Esophagus mucosa (tissue), 1 donor: ENCODE measurements at regions not wholly inside any gene's neighbourhood (a gene's known extent, or its start where the extent isn't known, plus 50 kb on each side); places are given as distances from the start of the nearest gene placed in this dataset.

Experiments
- ATAC-seq: fragments of 200-7000 bp; cut with Tn5 transposase; one replicate; pipeline ENCODE4 v1.9.1; 2020
- donor health status: DM: yes; HTN: yes; CAD: no.

- ATAC-seq: no peak
Observed at GRCh38 chr18:43574974-43575373, 297.7 kb upstream of the SYT4 start.

GRCh38 chr18:43578211-43578610 is 300.9 kb upstream of the SYT4 start:
- no peak for ATAC-seq

- ATAC-seq: no peak
Observed at GRCh38 chr18:43578706-43579105, 301.4 kb upstream of the SYT4 start.

GRCh38 chr18:43581936-43582519 is 304.7 kb upstream of the SYT4 start:
- no peak for ATAC-seq

GRCh38 chr18:43587538-43588153 is 310.4 kb upstream of the SYT4 start:
- peak; percentile 54 for ATAC-seq

GRCh38 chr18:43588838-43589237 is 311.5 kb upstream of the SYT4 start:
- no peak for ATAC-seq

GRCh38 chr18:43589611-43590151 is 312.4 kb upstream of the SYT4 start:
- ATAC-seq: peak; percentile 53

- ATAC-seq: peak; percentile 85
Observed at GRCh38 chr18:43590182-43590903, 313.1 kb upstream of the SYT4 start.

GRCh38 chr18:43592269-43592668 is 315.0 kb upstream of the SYT4 start:
- ATAC-seq: no peak

- peak; percentile 60 for ATAC-seq
Observed at GRCh38 chr18:43596105-43596712, 318.9 kb upstream of the SYT4 start.

GRCh38 chr18:43601432-43601831 is 324.1 kb upstream of the SYT4 start:
- ATAC-seq: no peak

GRCh38 chr18:43605224-43605623 is 327.9 kb upstream of the SYT4 start:
- ATAC-seq: no peak

- no peak for ATAC-seq
Observed at GRCh38 chr18:43606795-43607194, 329.5 kb upstream of the SYT4 start.

GRCh38 chr18:43620936-43621335 is 343.6 kb upstream of the SYT4 start:
- no peak for ATAC-seq

GRCh38 chr18:43622024-43622423 is 344.7 kb upstream of the SYT4 start:
- no peak for ATAC-seq

GRCh38 chr18:43625582-43625981 is 348.3 kb upstream of the SYT4 start:
- ATAC-seq: no peak

- ATAC-seq: no peak
Observed at GRCh38 chr18:43627848-43628530, 350.7 kb upstream of the SYT4 start.

- ATAC-seq: no peak
Observed at GRCh38 chr18:43634994-43635393, 357.7 kb upstream of the SYT4 start.

GRCh38 chr18:43635397-43635796 is 358.1 kb upstream of the SYT4 start:
- ATAC-seq: no peak

- ATAC-seq: no peak
Observed at GRCh38 chr18:43642727-43643330, 365.5 kb upstream of the SYT4 start.

- ATAC-seq: no peak
Observed at GRCh38 chr18:43648002-43648401, 370.7 kb upstream of the SYT4 start.

GRCh38 chr18:43649649-43650357 is 372.5 kb upstream of the SYT4 start:
- no peak for ATAC-seq
